DOHH2 (cell line): ENCODE measurements at regions not wholly inside any gene's neighbourhood (a gene's known extent, or its start where the extent isn't known, plus 50 kb on each side); places are given as distances from the start of the nearest gene placed in this dataset.

Experiments
- CTCF ChIP-seq: fragments of 200-600 bp; sonication (generic); IDR thresholded peaks from one replicate; pipeline ENCODE4 v1.5.1; 2014; ENCODE audit warnings: antibody characterized with exemption, mild to moderate bottlenecking, low read depth, low read length; ENCODE audit not compliant: poor library complexity, severe bottlenecking
- EZH2phosphoT487 ChIP-seq: fragments of 200-600 bp; sonication (generic); IDR thresholded peaks from 2 replicates; pipeline ENCODE4 v1.6.1; 2017; ENCODE audit warnings: borderline replicate concordance, mild to moderate bottlenecking, antibody characterized with exemption, low read length, moderate library complexity, mixed read lengths

GRCh38 chr13:106721599-106721998 lies 153.7 kb upstream of the ARGLU1 start:
- TF ChIP-seq CTCF (no peak), EZH2phosphoT487 (no peak)
